ENCODE measurements at regions not wholly inside any gene's neighbourhood (a gene's known extent, or its start where the extent isn't known, plus 50 kb on each side); places are given as distances from the start of the nearest gene placed in this dataset.
"Not testable (repeated sequence)": the region's sequence is repeated elsewhere in the genome, so short reads cannot be mapped to it uniquely, and the experiment has no call there.

DNA sequence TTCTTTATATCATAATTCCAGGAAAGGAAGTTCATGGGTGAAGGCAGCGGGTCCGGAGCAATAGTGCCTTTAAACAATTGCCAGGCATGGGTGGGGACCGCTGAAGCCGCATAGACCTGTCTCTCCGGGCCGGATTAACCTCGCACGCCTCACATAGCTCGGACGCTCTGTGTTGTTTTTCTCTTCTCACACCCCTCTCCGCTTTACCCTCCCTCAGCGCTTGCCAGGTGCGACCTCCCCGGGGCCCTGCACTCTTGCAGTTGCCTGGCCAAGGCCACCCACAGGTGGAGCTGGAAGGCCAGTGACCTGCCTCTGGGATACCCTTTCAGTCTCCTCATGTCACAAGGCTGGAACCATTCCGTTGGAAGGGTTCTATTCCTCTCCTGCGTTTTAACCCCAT lies 4021.5 kb upstream of the TPTE start:
- TF ChIP-seq, protein P1, sequence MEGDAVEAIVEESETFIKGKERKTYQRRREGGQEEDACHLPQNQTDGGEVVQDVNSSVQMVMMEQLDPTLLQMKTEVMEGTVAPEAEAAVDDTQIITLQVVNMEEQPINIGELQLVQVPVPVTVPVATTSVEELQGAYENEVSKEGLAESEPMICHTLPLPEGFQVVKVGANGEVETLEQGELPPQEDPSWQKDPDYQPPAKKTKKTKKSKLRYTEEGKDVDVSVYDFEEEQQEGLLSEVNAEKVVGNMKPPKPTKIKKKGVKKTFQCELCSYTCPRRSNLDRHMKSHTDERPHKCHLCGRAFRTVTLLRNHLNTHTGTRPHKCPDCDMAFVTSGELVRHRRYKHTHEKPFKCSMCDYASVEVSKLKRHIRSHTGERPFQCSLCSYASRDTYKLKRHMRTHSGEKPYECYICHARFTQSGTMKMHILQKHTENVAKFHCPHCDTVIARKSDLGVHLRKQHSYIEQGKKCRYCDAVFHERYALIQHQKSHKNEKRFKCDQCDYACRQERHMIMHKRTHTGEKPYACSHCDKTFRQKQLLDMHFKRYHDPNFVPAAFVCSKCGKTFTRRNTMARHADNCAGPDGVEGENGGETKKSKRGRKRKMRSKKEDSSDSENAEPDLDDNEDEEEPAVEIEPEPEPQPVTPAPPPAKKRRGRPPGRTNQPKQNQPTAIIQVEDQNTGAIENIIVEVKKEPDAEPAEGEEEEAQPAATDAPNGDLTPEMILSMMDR (IDR thresholded peaks at IDR 0.05; ENCODE audit: insufficient read depth, low read depth, low read length), result not testable (repeated sequence)
- not testable (repeated sequence) for TF ChIP-seq EZH2 (IDR thresholded peaks at IDR 0.05; ENCODE audit: insufficient read depth, low read length)

All from astrocyte (in vitro differentiated cells and primary cell).